T-helper 1 cell treated with Interleukin-12 subunit alpha and Interleukin-12 subunit beta and Interleukin-4 antibody, amounts not matched to agents 30 ng/mL and 1 ng/mL, for 36 hours (primary cell): ENCODE measurements at regions not wholly inside any gene's neighbourhood (a gene's known extent, or its start where the extent isn't known, plus 50 kb on each side); places are given as distances from the start of the nearest gene placed in this dataset.

Source experiments
- intact Hi-C: fragments of 100-400 bp; cut with micrococcal nuclease; formaldehyde crosslinking; loops from one replicate; pipeline ENCODE4 v1.15.1; 2024

DNA sequence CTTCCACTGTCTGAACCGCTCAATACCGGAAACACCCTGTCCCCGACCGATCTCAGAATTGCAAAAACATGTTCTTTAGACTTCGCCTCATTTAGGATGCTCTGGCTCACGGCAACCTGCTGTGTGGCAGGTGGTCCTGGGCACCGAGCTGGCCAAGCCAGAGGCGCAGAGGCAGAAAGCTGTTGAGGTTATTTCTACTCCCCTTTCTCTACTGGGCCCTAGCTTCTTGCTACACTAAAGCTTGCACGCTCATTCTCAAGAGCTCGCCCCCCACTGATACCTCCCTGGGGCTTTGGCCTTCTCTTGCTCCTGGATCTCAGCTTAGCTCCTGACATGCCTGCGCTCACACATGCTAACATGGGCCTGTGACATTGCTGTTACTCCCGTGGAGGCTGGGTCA, 417.4 kb downstream of the LPIN1 start:
- intact Hi-C loops, result no loop called here

DNA sequence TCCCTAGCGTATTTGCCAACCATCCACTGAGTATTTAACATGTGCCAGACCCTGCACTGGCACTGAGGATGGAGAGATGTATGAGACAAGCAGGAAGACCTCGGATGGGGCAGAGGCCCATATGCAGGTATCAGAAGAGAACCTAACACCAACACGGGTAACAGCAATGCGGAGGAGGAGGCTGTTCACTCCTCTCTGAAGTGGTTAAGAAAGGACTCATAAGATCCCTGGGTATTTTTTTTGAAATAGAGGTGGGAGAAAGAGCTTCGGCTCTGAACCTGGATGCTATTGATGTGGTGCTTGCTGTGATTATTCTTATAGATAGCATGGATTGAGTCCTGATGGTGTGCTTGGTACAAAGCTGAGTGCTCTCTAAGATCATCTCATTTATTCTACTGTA, 418.3 kb downstream of the LPIN1 start:
- intact Hi-C loops, result no loop called here

DNA sequence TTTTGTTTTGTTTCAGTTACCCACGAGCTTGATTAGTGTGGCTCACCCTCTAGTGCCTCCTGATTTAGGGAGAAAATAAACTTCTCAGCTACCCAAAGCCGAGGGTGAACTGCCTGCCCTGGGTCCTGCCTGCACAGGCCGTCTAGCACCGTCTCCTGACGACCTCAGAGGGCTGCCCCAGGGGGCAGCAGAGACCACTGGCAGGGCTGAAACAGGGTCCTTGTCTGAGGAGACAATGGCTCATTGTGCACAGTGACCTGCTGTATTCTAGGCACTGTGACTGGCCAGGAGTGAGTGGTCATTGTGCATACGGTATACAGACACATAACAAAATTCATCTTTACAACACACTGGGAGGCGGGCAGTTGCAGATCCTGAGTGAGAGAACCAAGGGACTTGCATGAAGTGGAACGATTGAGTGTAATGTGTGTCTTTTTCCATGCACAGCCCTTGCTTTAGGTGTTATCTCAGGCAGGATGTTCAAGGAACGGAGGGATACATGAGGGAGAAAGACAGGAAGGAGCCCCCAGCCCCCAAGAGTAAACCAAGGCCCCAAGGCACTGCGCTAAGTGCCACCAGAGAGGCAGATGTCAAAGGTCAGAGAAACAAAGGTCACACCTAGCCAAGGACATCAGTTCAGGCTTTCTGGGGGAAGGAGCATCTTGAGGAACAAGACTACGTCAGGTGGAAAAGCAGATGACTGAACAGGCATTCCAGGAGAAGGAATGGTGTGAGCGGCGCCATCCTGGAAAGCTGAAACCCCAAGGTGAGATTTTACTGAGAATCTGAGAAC, 421.3 kb downstream of the LPIN1 start:
- intact Hi-C loops, result no loop called here

DNA sequence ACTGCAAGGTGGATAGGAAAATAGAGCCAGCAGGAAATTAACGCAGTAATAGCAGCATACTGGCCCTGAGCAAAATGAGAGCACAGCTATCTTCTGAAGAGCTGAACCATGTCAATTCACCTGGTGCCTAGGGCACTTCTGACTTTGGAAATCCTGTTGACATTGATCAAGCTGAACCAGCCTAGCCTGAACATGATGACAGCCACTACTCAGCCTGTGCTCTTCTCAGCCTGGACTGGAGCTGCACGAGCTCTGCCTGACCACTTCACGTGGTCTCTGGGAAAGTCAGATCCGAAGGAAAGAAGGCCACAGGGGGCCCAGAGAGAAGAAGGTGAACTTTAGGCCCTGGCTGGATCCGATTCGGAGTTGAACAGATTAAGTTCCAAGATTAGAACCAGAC, 421.9 kb downstream of the LPIN1 start:
- intact Hi-C loops, result no loop called here

DNA sequence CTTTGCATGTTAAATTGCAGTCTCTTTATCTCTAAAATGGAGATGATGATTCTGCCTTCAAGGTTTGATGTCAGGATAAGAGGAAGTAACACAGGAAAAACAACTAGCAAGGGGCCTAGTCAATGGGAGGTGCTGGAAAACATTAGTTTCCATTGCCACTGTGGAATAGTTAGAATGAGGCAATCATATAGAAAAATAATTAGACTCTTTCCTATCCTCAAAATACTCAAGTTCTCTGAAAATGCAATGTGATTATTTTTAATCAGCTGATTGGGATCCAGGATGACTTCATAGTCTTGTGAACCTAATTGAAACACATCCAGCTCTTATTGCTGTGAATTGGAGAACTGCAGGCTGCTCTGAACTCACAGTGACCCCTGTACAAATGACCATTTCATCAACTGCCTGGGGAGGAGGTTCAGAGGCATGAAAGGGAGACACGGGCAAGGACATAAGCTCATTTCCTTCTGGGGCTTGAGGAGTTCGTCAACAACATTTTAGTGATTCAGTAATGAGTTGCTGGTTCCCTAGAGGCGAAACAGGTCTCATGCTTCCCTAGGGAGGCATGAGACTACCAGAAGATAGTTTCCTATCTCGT, 422.5 kb downstream of the LPIN1 start:
- intact Hi-C loops, result no loop called here

DNA sequence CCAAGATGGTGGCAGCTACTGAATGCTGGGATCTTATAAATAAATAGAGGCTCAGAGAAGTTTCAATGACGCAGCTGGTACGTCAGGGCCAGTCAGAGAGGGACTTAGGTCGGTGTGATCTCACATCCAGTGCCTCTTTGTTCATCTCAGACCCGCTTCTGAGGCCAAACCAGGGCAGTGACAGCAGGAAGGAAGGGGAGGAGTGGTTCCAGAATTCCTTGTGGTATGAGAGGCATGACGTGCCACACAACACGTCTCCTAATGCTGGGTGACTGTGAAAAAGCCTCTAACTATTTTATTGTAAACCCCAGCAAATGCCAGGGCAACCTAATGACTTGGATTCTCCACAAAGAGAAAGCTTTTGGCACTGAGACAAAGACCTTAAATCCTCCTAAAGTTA, 423.3 kb downstream of the LPIN1 start:
- intact Hi-C loops, result no loop called here

DNA sequence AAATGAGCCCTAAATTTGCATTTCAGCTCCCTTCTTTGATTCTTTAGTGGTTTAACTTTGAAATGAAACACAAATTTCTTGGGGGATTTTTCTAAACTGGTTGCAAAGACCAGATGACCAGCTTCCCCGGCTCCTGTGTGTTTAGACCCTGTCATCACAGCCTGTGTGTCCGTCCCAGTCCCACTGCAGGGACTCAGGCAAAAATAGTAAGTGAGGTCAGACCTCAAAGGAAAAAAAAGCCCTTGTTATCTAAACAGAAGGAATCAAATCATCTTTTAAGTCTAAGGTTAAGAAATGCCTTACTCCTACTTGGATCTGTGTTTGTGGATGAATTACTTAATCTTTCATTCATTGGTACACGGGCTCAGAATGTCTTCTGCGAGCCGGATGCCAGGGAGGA, 423.7 kb downstream of the LPIN1 start:
- intact Hi-C loops, result no loop called here

DNA sequence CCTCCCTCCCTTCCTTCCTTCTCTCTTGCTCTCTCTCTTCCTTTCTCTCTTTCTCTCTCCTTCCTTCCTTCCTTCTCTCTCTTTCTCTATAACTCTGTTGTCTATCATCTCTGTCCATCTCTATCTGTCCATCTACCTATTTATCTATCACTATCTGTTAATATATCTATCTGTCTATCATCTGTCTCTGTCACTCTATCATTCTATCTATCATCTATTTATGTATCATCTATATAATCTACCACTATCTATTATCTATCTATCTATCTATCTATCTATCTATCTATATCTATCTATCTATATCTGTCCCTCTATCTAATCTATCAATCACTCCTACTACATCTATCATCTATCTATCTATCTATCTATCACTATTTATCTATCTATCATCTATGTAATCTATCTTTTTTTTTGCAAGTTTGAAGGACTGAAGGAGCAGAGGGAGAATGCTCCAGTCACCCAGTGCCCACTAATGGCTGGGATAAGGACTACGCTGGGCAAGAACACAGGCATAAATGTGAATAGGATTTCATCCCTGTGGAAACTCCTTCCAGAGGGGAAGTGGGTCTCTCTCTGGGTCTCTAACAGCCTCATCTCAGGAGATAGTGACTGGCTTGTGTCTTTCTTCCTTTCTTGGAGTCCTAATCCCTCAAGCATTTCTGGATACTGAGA, 427.0 kb downstream of the LPIN1 start:
- intact Hi-C loops, result no loop called here

DNA sequence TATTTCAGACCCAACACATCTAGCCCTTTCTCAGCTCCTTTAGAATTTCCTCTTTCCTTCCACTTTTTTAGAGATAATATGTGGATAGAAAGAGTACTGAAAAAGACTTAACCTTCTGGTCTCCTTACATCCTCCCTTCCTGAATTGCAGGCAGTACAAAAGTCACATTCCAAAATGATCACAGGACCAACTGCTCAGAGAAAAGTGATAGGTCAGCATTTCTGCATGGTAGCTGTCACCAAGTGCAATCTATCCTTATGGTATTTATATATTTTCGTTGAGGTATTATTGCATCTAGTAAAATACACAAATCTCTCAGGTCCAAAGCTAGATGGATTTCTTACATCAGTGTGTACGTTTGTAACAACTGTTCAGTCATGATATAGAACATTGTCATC, 427.5 kb downstream of the LPIN1 start:
- intact Hi-C loops, result no loop called here

DNA sequence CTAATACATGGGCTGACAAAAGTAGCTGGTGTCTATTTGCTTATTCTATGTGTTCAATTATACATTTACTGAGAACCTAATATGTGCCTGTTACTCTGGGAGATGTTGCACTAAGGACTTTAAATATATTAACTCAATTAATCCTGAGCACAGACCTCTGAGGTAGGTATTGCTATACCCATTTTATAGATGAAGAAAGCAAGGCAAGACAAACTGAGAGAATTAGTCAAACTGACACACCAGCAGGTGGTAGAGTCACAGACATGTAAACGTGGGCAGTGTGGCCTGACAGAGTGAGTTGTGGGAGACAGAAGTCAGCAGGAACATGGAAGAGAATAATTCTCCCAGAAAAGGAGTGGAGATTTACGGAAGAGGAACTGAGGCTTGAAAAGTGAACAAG, 428.9 kb downstream of the LPIN1 start:
- intact Hi-C loops, result loop anchor here (5.0 kb wide), 2 partner anchors 117 to 542 kb away; partner anchors contain the start of gene TRIB2

DNA sequence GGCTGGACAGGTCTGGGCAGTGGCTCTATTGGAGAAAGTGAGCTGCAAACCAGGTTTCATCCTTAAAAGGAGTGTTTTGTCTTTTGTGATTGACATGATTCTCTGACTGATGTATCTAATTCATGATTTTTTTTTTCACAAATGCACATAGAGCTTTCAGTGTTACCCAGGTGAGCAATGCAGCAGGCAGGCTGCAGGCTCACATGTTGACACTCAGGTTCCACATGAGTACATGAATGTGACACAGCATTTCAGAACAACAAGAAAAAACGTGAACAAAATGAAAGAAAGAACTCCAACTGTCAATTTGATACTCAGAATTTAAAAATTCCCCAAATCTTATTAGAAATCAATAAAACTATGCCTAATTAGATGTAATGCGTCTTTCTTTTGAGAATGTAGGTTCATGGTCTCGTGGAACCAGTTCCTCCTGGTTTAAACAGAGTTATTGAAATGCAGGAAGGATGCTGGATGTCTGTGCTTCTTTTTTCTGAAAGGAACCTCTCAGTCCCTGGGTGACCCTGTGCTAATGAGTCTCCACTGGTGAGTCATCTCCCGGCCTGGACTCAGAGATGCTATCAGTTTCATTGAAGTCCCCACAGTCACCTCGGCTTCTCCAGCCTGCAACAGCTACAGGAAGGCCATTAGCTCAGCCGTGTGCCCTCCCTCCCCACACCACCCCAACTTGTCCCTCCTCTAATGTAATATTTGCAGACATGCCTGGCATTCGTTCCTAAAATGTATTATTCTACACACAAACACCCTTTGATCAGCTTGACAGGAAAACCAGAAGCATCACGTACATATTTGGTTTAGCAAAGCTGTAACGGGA, 430.4 kb downstream of the LPIN1 start:
- intact Hi-C loops, result loop anchor here (5.0 kb wide), 2 partner anchors 115 to 540 kb away; partner anchors contain the start of gene TRIB2

DNA sequence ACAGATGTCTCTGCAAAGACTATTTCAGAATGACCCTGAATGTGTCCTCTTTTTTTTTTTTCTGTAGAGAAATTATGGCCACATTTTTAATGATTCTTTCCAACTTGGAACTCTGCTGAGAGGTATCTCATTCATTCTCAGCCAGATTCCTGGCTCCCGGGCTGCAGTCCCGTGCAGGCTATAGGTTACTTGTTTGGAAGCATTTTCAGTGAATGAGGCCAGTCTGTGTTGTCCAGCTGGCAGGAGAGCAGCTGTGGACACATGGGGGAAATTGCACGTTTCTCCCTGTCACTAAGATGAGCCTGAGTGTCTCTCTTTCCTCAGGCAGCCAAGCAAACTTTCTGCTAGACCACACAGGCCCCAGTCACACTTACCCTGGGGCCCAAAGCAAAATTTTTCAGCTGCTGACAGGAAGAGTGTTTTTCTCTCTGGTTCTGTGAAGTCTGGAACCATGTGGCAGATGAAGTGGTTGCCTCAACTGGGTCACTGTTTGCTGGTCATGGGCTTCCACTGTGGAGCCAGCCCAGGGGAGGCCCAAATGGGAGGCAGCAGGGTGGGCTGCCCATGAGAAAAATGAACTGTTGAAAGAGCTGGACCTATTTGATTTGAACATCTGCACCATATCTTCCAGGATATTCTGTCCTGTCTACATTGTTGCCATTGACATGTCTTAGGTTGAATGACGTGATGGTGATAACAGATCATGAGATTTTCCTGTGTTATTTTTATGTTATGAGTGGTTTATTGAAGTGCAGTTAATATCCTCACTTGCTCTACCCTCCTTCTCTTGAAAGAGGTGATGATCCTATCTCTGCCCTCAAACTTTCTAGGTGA, 431.2 kb downstream of the LPIN1 start:
- intact Hi-C loops, result loop anchor here (5.0 kb wide), 2 partner anchors 115 to 540 kb away; partner anchors contain the start of gene TRIB2

DNA sequence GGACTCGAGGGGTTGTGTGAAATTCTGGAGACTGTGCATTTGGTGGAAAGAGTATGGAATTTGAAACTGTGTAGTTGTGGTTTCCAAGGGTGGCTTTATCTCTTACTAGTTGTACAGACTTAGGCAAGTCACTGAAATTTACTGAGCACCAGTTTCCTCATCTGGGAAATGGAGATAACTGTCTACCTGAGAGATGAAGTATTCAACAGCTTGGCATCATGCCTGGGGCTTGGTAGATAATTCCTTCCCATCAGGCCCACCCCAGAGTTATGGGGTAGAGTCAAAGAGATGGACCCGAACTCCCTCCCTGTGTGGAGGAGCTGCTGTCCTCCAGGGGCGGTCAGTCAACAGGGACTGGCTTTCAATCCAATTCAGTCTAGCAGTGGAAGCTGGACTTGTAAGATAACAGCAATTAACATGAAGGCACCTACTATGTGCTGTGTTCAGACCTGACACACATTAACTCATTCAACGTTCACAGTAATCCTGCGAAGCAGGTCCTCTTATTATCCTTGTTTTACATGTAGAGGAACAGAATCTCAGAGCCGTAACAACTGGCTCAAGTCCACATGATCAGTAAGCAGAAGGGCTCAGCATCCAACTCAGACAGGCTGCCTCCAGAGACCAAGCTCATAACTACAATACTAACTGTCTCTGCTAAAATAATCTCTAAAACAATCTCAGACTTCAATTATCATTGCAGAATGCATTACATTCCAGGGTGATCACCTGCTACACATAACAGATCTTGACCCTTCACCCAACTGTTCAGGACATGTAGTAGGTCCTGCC, 432.1 kb downstream of the LPIN1 start:
- intact Hi-C loops, result loop anchor here (5.0 kb wide), 2 partner anchors 114 to 539 kb away; partner anchors contain the start of gene TRIB2

DNA sequence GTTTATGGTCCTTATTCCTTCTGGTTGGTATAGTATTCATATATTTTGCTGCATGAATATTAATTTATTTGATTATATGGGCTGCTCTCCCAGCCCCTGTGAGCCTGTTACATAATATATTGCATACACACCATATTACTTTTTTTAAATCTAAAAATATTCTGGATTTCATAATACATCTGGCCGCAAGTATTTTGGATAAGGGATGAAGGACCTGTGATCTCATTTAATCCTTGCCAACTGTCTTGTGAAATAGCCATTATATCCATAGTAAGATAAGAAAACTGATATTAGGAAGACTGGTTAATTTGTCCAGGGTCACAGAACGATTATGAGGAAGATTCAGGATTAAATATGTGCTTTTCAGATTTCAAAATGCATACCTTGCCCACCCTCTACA, 433.6 kb downstream of the LPIN1 start:
- intact Hi-C loops, result no loop called here

DNA sequence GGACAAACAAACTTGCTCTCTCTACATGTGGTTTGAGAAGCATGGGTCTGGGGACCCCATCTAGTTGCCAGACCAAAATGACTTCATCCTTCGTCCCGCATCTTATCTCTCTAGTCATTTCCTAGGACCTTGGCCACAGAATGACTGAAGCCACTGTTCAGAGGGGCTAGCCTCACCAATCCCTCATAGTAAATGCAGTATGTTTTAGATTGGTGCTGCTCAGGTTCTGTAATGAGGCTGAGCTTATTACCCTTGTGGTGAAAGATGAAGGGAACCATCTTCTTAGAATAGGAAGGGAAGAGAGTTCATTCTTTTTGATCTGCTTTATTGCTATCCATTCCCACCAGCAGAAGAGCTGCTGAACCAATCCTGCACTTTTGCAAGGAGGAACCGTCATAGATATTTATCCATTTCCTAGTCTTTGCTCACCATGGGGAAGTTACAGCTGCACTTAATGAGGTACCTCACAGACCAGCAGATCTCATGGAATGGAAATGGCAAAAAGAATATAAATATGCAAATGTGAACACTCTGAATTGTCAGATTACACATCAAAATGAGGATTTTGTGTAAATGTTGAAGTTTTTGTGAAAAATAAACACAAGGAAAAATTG, 436.7 kb downstream of the LPIN1 start:
- intact Hi-C loops, result no loop called here

DNA sequence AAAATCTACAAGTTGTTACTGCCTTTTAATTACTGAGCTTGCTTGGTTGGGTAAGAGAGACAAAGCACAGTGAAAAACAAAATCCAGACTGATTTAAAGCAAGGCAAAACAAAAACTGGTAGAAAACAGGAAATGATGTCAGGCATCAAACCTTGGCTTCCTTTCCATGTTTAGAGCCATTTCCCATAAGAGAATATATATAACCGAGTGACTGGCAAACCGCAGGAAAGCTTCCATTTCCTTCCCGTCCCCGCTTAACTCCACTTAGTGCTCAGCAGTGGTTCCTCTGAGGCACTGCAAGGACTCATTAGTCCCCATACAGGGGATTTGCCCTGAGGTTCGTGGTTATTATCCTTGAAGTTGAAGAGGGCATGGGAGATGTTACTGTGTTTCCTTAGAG, 446.3 kb downstream of the LPIN1 start:
- intact Hi-C loops, result no loop called here

DNA sequence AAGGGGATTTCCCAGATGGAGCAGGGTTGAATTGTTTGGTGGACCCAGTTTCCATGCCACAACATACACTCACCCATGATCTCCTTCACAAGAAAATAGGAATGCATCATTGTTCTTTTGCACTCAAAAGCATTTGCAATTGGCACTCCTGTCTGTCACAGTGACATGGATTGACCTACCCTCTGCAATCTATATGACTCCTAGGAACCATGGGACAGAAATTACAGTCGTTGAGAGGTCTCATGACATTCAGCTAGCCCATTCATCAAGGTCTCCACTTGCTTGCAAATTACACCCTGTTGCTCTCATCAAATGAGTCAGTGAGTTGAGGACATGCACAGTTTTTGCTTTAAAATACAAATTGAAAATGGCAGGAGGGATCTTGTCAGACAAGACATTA, 448.5 kb downstream of the LPIN1 start:
- intact Hi-C loops, result no loop called here

DNA sequence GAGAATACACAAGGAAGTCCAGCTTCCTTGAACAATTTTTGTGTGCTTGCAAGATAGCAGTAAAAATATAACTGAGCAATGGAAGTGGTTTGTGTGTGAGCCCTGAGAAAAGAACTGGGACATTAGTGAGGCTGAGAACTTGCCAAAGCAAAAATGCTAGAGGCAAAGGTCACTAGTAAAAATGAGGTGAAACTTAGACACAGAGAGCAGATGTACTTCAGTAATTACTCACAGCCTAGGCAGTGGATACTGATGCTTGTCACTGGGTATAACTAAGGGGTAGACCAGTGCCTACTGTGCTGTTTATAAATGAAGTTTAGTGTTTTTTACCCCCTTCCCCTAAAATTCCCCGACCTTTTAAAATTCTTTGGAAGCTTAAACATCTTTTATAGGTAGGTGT, 450.1 kb downstream of the LPIN1 start:
- intact Hi-C loops, result no loop called here

DNA sequence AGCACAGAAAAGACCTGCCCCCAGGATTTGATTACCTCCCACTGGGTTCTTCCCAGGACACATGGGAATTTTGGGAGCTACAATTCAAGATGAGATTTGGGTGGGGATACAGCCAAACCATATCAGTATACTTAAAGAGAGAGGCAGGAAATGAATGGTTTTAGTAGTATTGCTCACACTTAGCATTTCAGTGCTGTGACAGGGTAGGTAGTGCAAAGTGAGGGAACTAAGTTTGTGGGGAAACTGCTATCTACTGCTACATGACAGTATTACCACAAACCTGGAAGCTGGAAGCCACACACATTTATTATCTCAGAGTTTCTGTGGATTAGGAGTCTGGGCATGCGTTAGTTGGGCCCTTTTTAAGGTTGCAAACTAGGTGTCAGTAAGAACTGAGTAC, 450.7 kb downstream of the LPIN1 start:
- intact Hi-C loops, result no loop called here
